ENCODE measurements at regions not wholly inside any gene's neighbourhood (a gene's known extent, or its start where the extent isn't known, plus 50 kb on each side); places are given as distances from the start of the nearest gene placed in this dataset.

- TF ChIP-seq POLR2A (IDR thresholded peaks at IDR 0.05) (no peak), CTCF (IDR thresholded peaks at IDR 0.05) (no peak)
Observed at GRCh38 chr6:112622036-112622435, 274.9 kb downstream of the RFPL4B start.
